Stimulated activated CD4-positive, alpha-beta T cell treated with anti-CD3 and anti-CD28 coated beads, Interleukin-12 subunit alpha, Interleukin-12 subunit beta, amount 100 ng/mL, for 48 hours (primary cell): ENCODE measurements at regions not wholly inside any gene's neighbourhood (a gene's known extent, or its start where the extent isn't known, plus 50 kb on each side); places are given as distances from the start of the nearest gene placed in this dataset.
"Not testable (repeated sequence)": the region's sequence is repeated elsewhere in the genome, so short reads cannot be mapped to it uniquely, and the experiment has no call there.

Experiments used
- DNase-seq, 3 donors: peaks; one replicate each; pipeline ENCODE4 v3.0.0-alpha.2; 2020; ENCODE audit warnings: low read depth in 2 of 3, low spot score in 1 of 3

GRCh38 chr7:136260591-136260990 lies 283.4 kb upstream of the MTPN start:
- DNase-seq: not testable (repeated sequence)

- no peak for DNase-seq
Measured at GRCh38 chr7:136259074-136259473, 281.9 kb upstream of the MTPN start.

- no peak for DNase-seq
Measured at GRCh38 chr7:136256491-136256890, 279.3 kb upstream of the MTPN start.

GRCh38 chr7:136254148-136254547 lies 277.0 kb upstream of the MTPN start:
- DNase-seq: no peak

- DNase-seq: no peak
Measured at GRCh38 chr7:136251826-136252225, 274.7 kb upstream of the MTPN start.

- DNase-seq: no peak
Measured at GRCh38 chr7:136247211-136247610, 270.1 kb upstream of the MTPN start.

GRCh38 chr7:136245327-136246004 lies 268.3 kb upstream of the MTPN start:
- DNase-seq: no peak

- DNase-seq: no peak
Measured at GRCh38 chr7:136234040-136234439, 256.9 kb upstream of the MTPN start.

- DNase-seq: no peak
Measured at GRCh38 chr7:136230210-136230609, 253.1 kb upstream of the MTPN start.

- DNase-seq: no peak
Measured at GRCh38 chr7:136229790-136230189, 252.6 kb upstream of the MTPN start.

GRCh38 chr7:136228171-136228570 lies 251.0 kb upstream of the MTPN start:
- no peak for DNase-seq

- no peak for DNase-seq
Measured at GRCh38 chr7:136214356-136214755, 237.2 kb upstream of the MTPN start.

GRCh38 chr7:136213012-136213411 lies 235.9 kb upstream of the MTPN start:
- no peak for DNase-seq

GRCh38 chr7:136210664-136211063 lies 233.5 kb upstream of the MTPN start:
- no peak for DNase-seq

- no peak for DNase-seq
Measured at GRCh38 chr7:136210079-136210478, 232.9 kb upstream of the MTPN start.

GRCh38 chr7:136205956-136206355 lies 228.8 kb upstream of the MTPN start:
- no peak for DNase-seq

- no peak for DNase-seq
Measured at GRCh38 chr7:136198168-136198567, 221.0 kb upstream of the MTPN start.

GRCh38 chr7:136194878-136195277 lies 217.7 kb upstream of the MTPN start:
- DNase-seq: no peak

- DNase-seq: no peak
Measured at GRCh38 chr7:136193940-136194339, 216.8 kb upstream of the MTPN start.

- no peak for DNase-seq
Measured at GRCh38 chr7:136189506-136189998, 212.4 kb upstream of the MTPN start.

GRCh38 chr7:136186281-136186680 lies 209.1 kb upstream of the MTPN start:
- DNase-seq: no peak

- no peak for DNase-seq
Measured at GRCh38 chr7:136184719-136185118, 207.6 kb upstream of the MTPN start.

- no peak for DNase-seq
Measured at GRCh38 chr7:136183981-136184380, 206.8 kb upstream of the MTPN start.
